GM12874 (cell line): ENCODE measurements at regions not wholly inside any gene's neighbourhood (a gene's known extent, or its start where the extent isn't known, plus 50 kb on each side); places are given as distances from the start of the nearest gene placed in this dataset.

Source experiments
- CTCF ChIP-seq: IDR thresholded peaks from 2 replicates; pipeline ENCODE4 v1.5.1; 2011; ENCODE audit warnings: low read depth, mild to moderate bottlenecking, control low read depth, low read length, moderate library complexity; ENCODE audit not compliant: insufficient read depth

- no peak for TF ChIP-seq CTCF
Measured at GRCh38 chr2:7906431-7906830, 775.4 kb upstream of the ID2 start.

GRCh38 chr2:7907041-7907440 is 774.8 kb upstream of the ID2 start:
- TF ChIP-seq CTCF = no peak

- TF ChIP-seq CTCF = no peak
Measured at GRCh38 chr2:7910752-7911151, 771.1 kb upstream of the ID2 start.

- no peak for TF ChIP-seq CTCF
Measured at GRCh38 chr2:7911196-7911595, 770.7 kb upstream of the ID2 start.

GRCh38 chr2:7913974-7914373 is 767.9 kb upstream of the ID2 start:
- no peak for TF ChIP-seq CTCF

- TF ChIP-seq CTCF = no peak
Measured at GRCh38 chr2:7915302-7916091, 766.4 kb upstream of the ID2 start.

GRCh38 chr2:7916670-7917069 is 765.2 kb upstream of the ID2 start:
- TF ChIP-seq CTCF = no peak
